ENCODE measurements at regions not wholly inside any gene's neighbourhood (a gene's known extent, or its start where the extent isn't known, plus 50 kb on each side); places are given as distances from the start of the nearest gene placed in this dataset.
"Not testable (repeated sequence)": the region's sequence is repeated elsewhere in the genome, so short reads cannot be mapped to it uniquely, and the experiment has no call there.

- DNase-seq (no peak), ATAC-seq (no peak)
- Histone ChIP-seq H3K4me1 (no peaks in the 10 kb centered on the region), H3K36me3 (replicated peaks in 1 of 2; ENCODE audit: insufficient read depth in 1 of 2, low read depth in 2 of 2) (no peaks in the 10 kb centered on the region), H3K4me3 (no peak overlapping the region), H3K27me3 (no peaks in the 10 kb centered on the region), H3K27ac (no peak overlapping the region), H3K9me3 (no peaks in the 10 kb centered on the region)
- WGBS, 2 donors: 18 to 20% methylated on average over 1 of the region's 1 CpG
- intact Hi-C loops (cut with DNase I): no loop called here
- TF ChIP-seq POLR2A (IDR thresholded peaks at IDR 0.05): no peak
- no peak for TF ChIP-seq CTCF (IDR thresholded peaks at IDR 0.05)
Measured at GRCh38 chr10:90111671-90112070, 410.3 kb downstream of the KIF20B start.

GRCh38 chr10:90112681-90113080 lies 411.3 kb downstream of the KIF20B start:
- WGBS, 2 donors: 41 to 42% methylated on average over 1 of the region's 1 CpG
- no peak overlapping the region for H3K27ac ChIP-seq
- ATAC-seq (no peak), DNase-seq (no peak)
- H3K9me3 ChIP-seq: no peaks in the 10 kb centered on the region
- H3K4me1 ChIP-seq: no peaks in the 10 kb centered on the region
- no peaks in the 10 kb centered on the region for H3K27me3 ChIP-seq
- TF ChIP-seq POLR2A (IDR thresholded peaks at IDR 0.05) (no peak), CTCF (IDR thresholded peaks at IDR 0.05) (no peak)
- intact Hi-C loops (cut with DNase I): no loop called here
- no peaks in the 10 kb centered on the region for H3K36me3 ChIP-seq (replicated peaks in 1 of 2; ENCODE audit: insufficient read depth in 1 of 2, low read depth in 2 of 2)
- H3K4me3 ChIP-seq: no peak overlapping the region

GRCh38 chr10:90118567-90118966 lies 417.2 kb downstream of the KIF20B start:
- H3K9me3 ChIP-seq; H3K4me1 ChIP-seq; ATAC-seq; H3K4me3 ChIP-seq; H3K36me3 ChIP-seq (replicated peaks in 1 of 2; ENCODE audit: insufficient read depth in 1 of 2, low read depth in 2 of 2); H3K27me3 ChIP-seq; H3K27ac ChIP-seq; DNase-seq; intact Hi-C loops (cut with DNase I): not testable (repeated sequence)
- WGBS, 2 donors: 71 to 75% methylated on average over 6 of the region's 6 CpGs

GRCh38 chr10:90119631-90120280 lies 418.4 kb downstream of the KIF20B start:
- H3K27ac ChIP-seq: not testable (repeated sequence)

GRCh38 chr10:90125456-90126255 lies 424.3 kb downstream of the KIF20B start:
- TF ChIP-seq CTCF (IDR thresholded peaks at IDR 0.05) (no peak), POLR2A (IDR thresholded peaks at IDR 0.05) (no peak)
- H3K4me3 ChIP-seq: no peak overlapping the region
- intact Hi-C loops (cut with DNase I): no loop called here
- H3K4me1 ChIP-seq: no peaks in the 10 kb centered on the region
- 46 to 53% methylated on average over 7 of the region's 7 CpGs for WGBS, 2 donors
- H3K27me3 ChIP-seq: no peaks in the 10 kb centered on the region
- ATAC-seq (no peak), DNase-seq (no peak)
- H3K9me3 ChIP-seq: no peaks in the 10 kb centered on the region
- H3K27ac ChIP-seq: no peak overlapping the region
- no peaks in the 10 kb centered on the region for H3K36me3 ChIP-seq (replicated peaks in 1 of 2; ENCODE audit: insufficient read depth in 1 of 2, low read depth in 2 of 2)

More at GRCh38 chr10:90119631-90120280, 418.4 kb downstream of the KIF20B start:
- H3K27me3 ChIP-seq; DNase-seq; H3K4me1 ChIP-seq; H3K9me3 ChIP-seq; H3K4me3 ChIP-seq; ATAC-seq; H3K36me3 ChIP-seq (replicated peaks in 1 of 2; ENCODE audit: insufficient read depth in 1 of 2, low read depth in 2 of 2); intact Hi-C loops (cut with DNase I): not testable (repeated sequence)
- WGBS, 2 donors: 77 to 81% methylated on average over 11 to 21 of the region's 21 CpGs

All from body of pancreas (tissue), 4 donors.